RWPE2 (cell line): ENCODE measurements at regions not wholly inside any gene's neighbourhood (a gene's known extent, or its start where the extent isn't known, plus 50 kb on each side); places are given as distances from the start of the nearest gene placed in this dataset.
"Not testable (repeated sequence)": the region's sequence is repeated elsewhere in the genome, so short reads cannot be mapped to it uniquely, and the experiment has no call there.

ENCODE experiments used
- ATAC-seq: fragments of 200-7000 bp; cut with Tn5 transposase; 3 replicates; pipeline ENCODE4 v1.9.1; 2021; ENCODE audit warnings: low read depth
- DNase-seq: peaks from one replicate; pipeline ENCODE4 v3.0.0-alpha.2; 2020; ENCODE audit warnings: low spot score
- H3K27ac ChIP-seq: fragments of 450-650 bp; 2 replicates; pipeline ENCODE4 v1.5.1; 2017; ENCODE audit warnings: mild to moderate bottlenecking; ENCODE audit not compliant: poor library complexity, severe bottlenecking
- H3K27me3 ChIP-seq: fragments of 250-450 bp; sonication (Bioruptor Pico); 2 replicates; pipeline ENCODE4 v1.5.1; 2021; ENCODE audit warnings: mild to moderate bottlenecking, moderate library complexity; ENCODE audit not compliant: insufficient read depth, poor library complexity, severe bottlenecking
- H3K36me3 ChIP-seq: fragments of 250-450 bp; sonication (Bioruptor Pico); 2 replicates; pipeline ENCODE4 v1.5.1; 2020; ENCODE audit warnings: low read depth, mild to moderate bottlenecking, moderate library complexity
- H3K4me1 ChIP-seq: fragments of 250-450 bp; sonication (Bioruptor Pico); 2 replicates; pipeline ENCODE4 v1.5.1; 2021; ENCODE audit warnings: mild to moderate bottlenecking, moderate library complexity; ENCODE audit not compliant: insufficient read depth, poor library complexity, severe bottlenecking
- H3K4me3 ChIP-seq: fragments of 250-450 bp; sonication (Bioruptor Pico); 2 replicates; pipeline ENCODE4 v1.5.1; 2021; ENCODE audit warnings: mild to moderate bottlenecking, moderate library complexity; ENCODE audit not compliant: severe bottlenecking
- H3K9me3 ChIP-seq: fragments of 250-450 bp; sonication (Bioruptor Pico); 2 replicates; pipeline ENCODE4 v1.5.1; 2021; ENCODE audit warnings: mild to moderate bottlenecking, moderate library complexity; ENCODE audit not compliant: severe bottlenecking
- TF ChIP-seq, protein P1 (sequence below): fragments of 450-650 bp; IDR thresholded peaks from one replicate; pipeline ENCODE4 v1.5.1; 2017; ENCODE audit warnings: mild to moderate bottlenecking, moderate library complexity; ENCODE audit not compliant: poor library complexity, severe bottlenecking

GRCh38 chr7:65796205-65796604 is 76.7 kb upstream of the VKORC1L1 start:
- TF ChIP-seq, protein P1, sequence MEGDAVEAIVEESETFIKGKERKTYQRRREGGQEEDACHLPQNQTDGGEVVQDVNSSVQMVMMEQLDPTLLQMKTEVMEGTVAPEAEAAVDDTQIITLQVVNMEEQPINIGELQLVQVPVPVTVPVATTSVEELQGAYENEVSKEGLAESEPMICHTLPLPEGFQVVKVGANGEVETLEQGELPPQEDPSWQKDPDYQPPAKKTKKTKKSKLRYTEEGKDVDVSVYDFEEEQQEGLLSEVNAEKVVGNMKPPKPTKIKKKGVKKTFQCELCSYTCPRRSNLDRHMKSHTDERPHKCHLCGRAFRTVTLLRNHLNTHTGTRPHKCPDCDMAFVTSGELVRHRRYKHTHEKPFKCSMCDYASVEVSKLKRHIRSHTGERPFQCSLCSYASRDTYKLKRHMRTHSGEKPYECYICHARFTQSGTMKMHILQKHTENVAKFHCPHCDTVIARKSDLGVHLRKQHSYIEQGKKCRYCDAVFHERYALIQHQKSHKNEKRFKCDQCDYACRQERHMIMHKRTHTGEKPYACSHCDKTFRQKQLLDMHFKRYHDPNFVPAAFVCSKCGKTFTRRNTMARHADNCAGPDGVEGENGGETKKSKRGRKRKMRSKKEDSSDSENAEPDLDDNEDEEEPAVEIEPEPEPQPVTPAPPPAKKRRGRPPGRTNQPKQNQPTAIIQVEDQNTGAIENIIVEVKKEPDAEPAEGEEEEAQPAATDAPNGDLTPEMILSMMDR, result no peak
- Histone ChIP-seq H3K27ac (no peak overlapping the region), H3K4me1 (peaks cover 3% of the 10 kb centered on the region), H3K36me3 (no peaks in the 10 kb centered on the region), H3K9me3 (no peaks in the 10 kb centered on the region), H3K27me3 (no peaks in the 10 kb centered on the region), H3K4me3 (no peak overlapping the region)
- ATAC-seq (no peak), DNase-seq (no peak)

GRCh38 chr7:65797086-65797485 is 75.8 kb upstream of the VKORC1L1 start:
- not testable (repeated sequence) for H3K27me3 ChIP-seq, H3K4me1 ChIP-seq, ATAC-seq

DNA sequence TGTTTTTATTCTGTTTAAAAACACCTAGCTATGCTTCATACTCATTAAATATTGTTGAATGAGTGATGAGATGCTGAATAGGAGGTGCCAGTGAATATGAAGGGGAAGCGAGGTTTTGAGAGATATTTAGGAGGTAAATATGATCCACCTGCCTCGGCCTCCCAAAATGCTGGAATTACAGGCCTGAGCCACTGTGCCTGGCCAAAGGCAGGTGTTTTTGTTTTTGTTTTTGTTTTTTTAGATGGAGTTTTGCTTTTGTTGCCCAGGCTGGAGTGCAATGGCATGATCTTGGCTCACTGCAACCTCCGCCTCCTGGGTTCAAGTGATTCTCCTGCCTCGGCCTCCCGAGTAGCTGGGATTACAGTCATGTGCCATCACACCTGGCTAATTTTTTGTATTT is 75.3 kb upstream of the VKORC1L1 start:
- H3K4me1 ChIP-seq, DNase-seq, H3K27ac ChIP-seq, H3K27me3 ChIP-seq, H3K36me3 ChIP-seq, H3K9me3 ChIP-seq, ATAC-seq, H3K4me3 ChIP-seq: not testable (repeated sequence)

More at GRCh38 chr7:65797086-65797485, 75.8 kb upstream of the VKORC1L1 start:
- not testable (repeated sequence) for DNase-seq, H3K9me3 ChIP-seq, H3K36me3 ChIP-seq, H3K27ac ChIP-seq, H3K4me3 ChIP-seq

DNA sequence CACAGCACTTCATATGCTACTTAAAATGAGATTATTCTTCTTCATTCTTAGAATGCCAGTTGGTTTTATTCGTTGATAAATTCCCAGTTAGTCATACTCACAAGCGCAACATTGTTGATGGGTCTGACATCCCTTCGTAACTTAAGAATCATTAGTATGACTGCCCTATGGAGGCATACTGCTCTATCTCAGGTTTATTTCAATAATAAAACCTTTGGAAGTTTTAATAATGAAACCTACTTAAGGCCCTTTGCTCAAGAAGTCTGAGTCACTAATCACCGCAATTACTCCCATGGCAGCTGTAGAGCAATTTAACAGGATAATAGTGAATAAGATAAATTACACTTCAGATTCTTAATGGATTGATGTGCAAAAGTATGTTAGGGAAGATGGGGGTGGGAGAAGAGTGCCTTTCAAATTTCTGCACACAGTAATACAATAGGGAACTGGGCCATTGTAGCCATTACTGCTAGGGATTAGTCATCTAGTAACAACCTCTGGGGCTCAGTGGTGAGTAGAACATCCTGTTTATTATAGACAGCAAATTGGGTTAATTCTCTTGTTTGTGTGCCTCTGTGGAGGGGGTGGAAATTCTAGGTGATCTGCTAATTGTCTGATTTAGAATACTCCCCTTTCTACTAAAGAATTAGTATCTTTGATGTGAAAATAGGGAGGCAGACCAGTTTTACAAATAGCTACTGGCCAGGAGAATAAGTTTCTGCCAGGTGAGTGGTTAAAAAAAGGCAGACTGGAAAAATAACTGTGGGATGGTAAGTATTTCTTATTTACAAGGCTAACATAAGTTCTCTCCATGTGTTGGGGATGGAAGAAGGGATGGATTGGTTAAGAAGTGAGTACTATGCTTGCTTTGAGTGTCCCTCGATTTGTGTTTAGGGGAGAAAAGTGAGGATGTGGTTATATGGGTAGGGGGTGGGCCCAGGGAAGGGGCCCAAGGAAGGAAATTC is 74.5 kb upstream of the VKORC1L1 start:
- H3K36me3 ChIP-seq, result no peaks in the 10 kb centered on the region
- H3K4me3 ChIP-seq, result no peak overlapping the region
- no peaks in the 10 kb centered on the region for H3K27me3 ChIP-seq
- DNase-seq (no peak), ATAC-seq (peak; percentile 77)
- TF ChIP-seq, protein P1, result no peak
- no peak overlapping the region for H3K27ac ChIP-seq
- H3K4me1 ChIP-seq, result peaks cover 3% of the 10 kb centered on the region
- no peaks in the 10 kb centered on the region for H3K9me3 ChIP-seq

- ATAC-seq, H3K4me1 ChIP-seq, H3K27me3 ChIP-seq, H3K27ac ChIP-seq, H3K4me3 ChIP-seq, H3K9me3 ChIP-seq, DNase-seq, H3K36me3 ChIP-seq: not testable (repeated sequence)
These were observed 72.7 kb upstream of the VKORC1L1 start for GRCh38 chr7:65800191-65800590.

DNA sequence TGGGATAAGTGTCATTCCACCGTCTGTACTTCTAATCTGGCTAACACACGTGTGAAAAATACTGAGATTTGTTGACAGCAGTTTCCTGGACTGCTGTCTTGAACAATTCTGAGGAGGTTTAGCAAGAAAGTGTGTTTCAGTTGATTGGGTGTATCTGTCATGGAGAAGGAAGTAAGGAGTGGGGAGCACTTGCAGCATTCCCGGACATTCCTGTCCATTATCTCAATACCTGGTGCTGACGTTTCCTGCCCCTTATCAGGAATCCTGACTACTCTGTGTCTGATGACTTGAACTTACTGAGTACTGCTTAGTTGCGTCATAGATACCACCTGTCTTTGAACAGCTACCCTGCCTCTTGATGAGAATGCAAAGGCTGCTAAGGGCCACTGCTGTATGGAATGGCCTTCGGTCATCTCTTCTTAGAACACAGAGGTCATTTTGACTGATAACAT is 72.0 kb upstream of the VKORC1L1 start:
- TF ChIP-seq, protein P1, result no peak
- Histone ChIP-seq H3K36me3 (no peaks in the 10 kb centered on the region), H3K27me3 (no peaks in the 10 kb centered on the region), H3K4me1 (peaks cover 3% of the 10 kb centered on the region), H3K4me3 (no peak overlapping the region), H3K27ac (no peak overlapping the region), H3K9me3 (no peaks in the 10 kb centered on the region)
- DNase-seq (no peak), ATAC-seq (no peak)
